ENCODE measurements at regions not wholly inside any gene's neighbourhood (a gene's known extent, or its start where the extent isn't known, plus 50 kb on each side); places are given as distances from the start of the nearest gene placed in this dataset.

DNA sequence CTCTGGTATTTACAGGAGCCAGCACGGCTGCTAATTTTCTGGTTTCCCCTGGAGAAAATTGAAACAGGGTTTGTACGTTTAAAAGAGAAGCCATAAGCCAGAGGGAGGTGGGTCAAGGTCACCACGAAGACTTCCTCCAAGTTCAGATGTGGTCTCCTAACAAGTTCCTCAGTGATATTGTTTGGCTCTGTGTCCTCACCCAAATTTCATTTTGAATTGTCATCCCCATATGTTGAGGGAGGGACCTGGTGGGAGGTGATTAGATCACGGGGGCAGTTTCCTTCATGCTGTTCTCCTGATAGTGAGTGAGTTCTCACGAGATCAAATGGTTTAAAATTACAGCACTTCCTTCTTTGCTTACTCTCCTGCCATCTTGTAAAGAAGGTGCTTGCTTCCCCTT, 295.4 kb upstream of the DAB1 start:
- TF ChIP-seq CTCF (IDR thresholded peaks at IDR 0.05): no peak
- DNase-seq: no peak
- intact Hi-C loops (cut with micrococcal nuclease): no loop called here
- ATAC-seq (ENCODE audit: low read depth): no peak
- Mint-ChIP-seq H3K4me3 (no peak overlapping the region), H3K27ac (no peak overlapping the region), H3K27me3 (peaks cover 3% of the 10 kb centered on the region), H3K36me3 (ENCODE audit: low read depth) (no peaks in the 10 kb centered on the region), H3K9me3 (no peaks in the 10 kb centered on the region), H3K4me1 (no peaks in the 10 kb centered on the region)
- POLR2A ChIA-PET: no interaction called here
- CTCF ChIA-PET: no interaction called here

DNA sequence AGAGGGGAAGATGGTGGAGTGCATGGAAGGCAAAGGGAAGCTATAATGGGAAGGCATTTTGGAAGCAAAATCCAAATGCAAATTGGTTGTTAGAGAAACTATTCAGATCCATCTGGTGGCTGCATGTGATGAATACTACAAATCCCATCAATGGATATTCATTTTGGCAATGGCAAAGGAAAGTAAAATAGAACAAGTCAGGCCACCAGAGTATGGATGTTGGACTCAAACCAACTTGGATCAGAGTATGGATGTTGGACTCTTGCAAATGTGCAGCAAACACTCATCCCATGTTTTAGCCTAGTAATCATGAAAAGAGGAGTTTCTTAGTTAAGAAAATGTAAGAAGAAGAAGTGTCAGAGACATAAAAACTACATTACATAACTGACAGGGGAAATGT, 289.6 kb upstream of the DAB1 start:
- Mint-ChIP-seq H3K36me3 (ENCODE audit: low read depth) (no peaks in the 10 kb centered on the region), H3K4me1 (no peaks in the 10 kb centered on the region), H3K27ac (no peak overlapping the region), H3K4me3 (no peak overlapping the region), H3K27me3 (peaks cover 3% of the 10 kb centered on the region), H3K9me3 (no peaks in the 10 kb centered on the region)
- no peak for TF ChIP-seq CTCF (IDR thresholded peaks at IDR 0.05)
- no peak for ATAC-seq (ENCODE audit: low read depth)
- intact Hi-C loops (cut with micrococcal nuclease): no loop called here
- ChIA-PET CTCF (no interaction called here), POLR2A (no interaction called here)
- no peak for DNase-seq

DNA sequence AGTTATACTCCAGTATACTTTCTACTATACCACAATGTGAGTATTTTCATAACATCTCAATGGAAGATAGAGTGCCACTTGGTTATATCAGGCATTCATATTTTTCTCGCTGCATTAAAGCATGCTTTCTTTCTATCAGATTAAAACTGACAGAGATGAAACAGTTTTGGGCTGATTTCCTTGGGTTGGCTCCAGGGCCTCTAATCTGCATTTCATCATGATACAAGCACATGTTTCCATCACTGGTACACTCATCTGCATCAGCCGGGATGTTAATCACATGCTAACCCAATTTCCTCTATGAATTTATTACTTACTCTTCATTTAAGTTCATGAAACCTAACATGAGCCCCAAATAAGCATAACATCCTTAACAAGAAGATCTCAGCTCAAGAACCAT, 289.0 kb upstream of the DAB1 start:
- POLR2A ChIA-PET: no interaction called here
- ATAC-seq (ENCODE audit: low read depth): no peak
- H3K4me3 Mint-ChIP-seq: no peak overlapping the region

GRCh38 chr1:57711326-57711725, 287.5 kb upstream of the DAB1 start:
- intact Hi-C loops (cut with micrococcal nuclease): no loop called here
- H3K36me3 Mint-ChIP-seq (ENCODE audit: low read depth): no peaks in the 10 kb centered on the region
- no peaks in the 10 kb centered on the region for H3K4me1 Mint-ChIP-seq
- ATAC-seq (ENCODE audit: low read depth): no peak
- ChIA-PET POLR2A (no interaction called here), CTCF (no interaction called here)
- H3K4me3 Mint-ChIP-seq: no peak overlapping the region
- peaks cover 3% of the 10 kb centered on the region for H3K27me3 Mint-ChIP-seq
- no peak for DNase-seq
- H3K27ac Mint-ChIP-seq: no peak overlapping the region
- no peak for TF ChIP-seq CTCF (IDR thresholded peaks at IDR 0.05)
- H3K9me3 Mint-ChIP-seq: peaks cover 2% of the 10 kb centered on the region

More for the DNA sequence above, 289.0 kb upstream of the DAB1 start:
- no peaks in the 10 kb centered on the region for H3K36me3 Mint-ChIP-seq (ENCODE audit: low read depth)
- TF ChIP-seq CTCF (IDR thresholded peaks at IDR 0.05): no peak
- intact Hi-C loops (cut with micrococcal nuclease): no loop called here
- H3K27me3 Mint-ChIP-seq: peaks cover 3% of the 10 kb centered on the region
- DNase-seq: no peak
- no peaks in the 10 kb centered on the region for H3K4me1 Mint-ChIP-seq
- CTCF ChIA-PET: no interaction called here
- H3K27ac Mint-ChIP-seq: no peak overlapping the region
- H3K9me3 Mint-ChIP-seq: no peaks in the 10 kb centered on the region

DNA sequence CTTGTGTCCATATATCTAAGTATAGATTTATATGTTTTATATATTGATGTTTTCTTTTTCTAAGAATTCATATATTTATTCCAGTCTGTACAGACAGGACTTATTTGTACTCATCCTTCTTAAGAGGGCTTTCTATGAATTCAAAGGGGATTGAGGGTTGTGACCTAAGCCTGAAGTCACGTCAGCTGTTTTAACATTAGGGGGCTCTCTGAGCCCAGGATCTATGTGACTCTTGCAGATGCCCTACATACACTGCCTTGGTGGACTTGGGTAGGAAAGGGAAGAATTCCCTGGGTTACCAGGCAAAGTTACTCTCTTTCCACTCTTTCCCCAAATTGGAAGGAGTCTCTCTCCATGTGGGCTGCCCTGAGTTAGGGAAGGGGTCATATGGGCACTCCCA, 283.8 kb upstream of the DAB1 start:
- DNase-seq (no peak), ATAC-seq (ENCODE audit: low read depth) (no peak)
- Mint-ChIP-seq H3K4me3 (no peak overlapping the region), H3K4me1 (no peaks in the 10 kb centered on the region), H3K36me3 (ENCODE audit: low read depth) (no peaks in the 10 kb centered on the region), H3K9me3 (peaks cover 2% of the 10 kb centered on the region), H3K27ac (no peak overlapping the region), H3K27me3 (no peaks in the 10 kb centered on the region)
- TF ChIP-seq CTCF (IDR thresholded peaks at IDR 0.05): no peak
- ChIA-PET CTCF (no interaction called here), POLR2A (no interaction called here)
- intact Hi-C loops (cut with micrococcal nuclease): no loop called here
